GM18519 (cell line): ENCODE measurements at regions not wholly inside any gene's neighbourhood (a gene's known extent, or its start where the extent isn't known, plus 50 kb on each side); places are given as distances from the start of the nearest gene placed in this dataset.
"Not testable (repeated sequence)": the region's sequence is repeated elsewhere in the genome, so short reads cannot be mapped to it uniquely, and the experiment has no call there.

ENCODE experiments used
- ATAC-seq: cut with Tn5 transposase; IDR thresholded peaks from one replicate; pipeline ENCODE4 v1.9.1; 2021; ENCODE audit warnings: mild to moderate bottlenecking, moderate library complexity; ENCODE audit not compliant: unreplicated experiment, low FRiP score

GRCh38 chr4:189861101-189861500, 79.6 kb upstream of the FRG1 start:
- no peak for ATAC-seq

GRCh38 chr4:189869236-189869635, 71.4 kb upstream of the FRG1 start:
- no peak for ATAC-seq

DNA sequence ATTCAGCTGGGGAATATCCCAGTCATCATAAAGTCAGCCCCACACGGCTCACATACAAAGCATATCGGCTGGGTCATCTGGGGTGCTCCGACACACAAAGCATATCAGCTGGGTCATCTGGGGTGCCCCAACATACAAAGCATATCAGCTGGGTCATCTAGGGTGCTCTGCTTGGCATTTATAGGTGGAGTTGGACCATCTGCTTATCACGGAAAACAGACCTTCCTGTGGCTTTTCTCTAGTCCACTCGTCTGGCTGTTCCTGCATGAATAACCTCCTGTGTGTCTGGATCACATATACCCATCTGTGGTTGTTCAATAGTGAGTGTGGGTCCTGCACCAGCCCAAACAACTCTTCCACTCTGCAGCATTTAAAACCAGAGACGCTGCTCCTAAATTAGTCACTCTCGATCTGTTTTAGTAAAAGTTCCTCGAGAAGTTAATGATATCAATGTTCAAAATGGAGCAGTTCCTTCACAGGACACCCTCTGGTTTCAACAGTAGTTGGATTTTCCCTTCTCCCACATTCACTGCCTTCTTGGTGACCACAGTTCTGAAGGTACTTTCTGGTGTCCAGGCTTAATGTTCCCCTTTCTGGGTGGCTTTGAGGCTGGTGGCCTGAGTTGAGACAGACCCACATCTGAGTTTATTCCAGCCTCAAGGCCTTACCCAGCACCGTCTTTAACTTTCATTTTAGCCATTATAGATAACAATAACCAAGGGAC, 70.0 kb upstream of the FRG1 start:
- ATAC-seq = no peak

DNA sequence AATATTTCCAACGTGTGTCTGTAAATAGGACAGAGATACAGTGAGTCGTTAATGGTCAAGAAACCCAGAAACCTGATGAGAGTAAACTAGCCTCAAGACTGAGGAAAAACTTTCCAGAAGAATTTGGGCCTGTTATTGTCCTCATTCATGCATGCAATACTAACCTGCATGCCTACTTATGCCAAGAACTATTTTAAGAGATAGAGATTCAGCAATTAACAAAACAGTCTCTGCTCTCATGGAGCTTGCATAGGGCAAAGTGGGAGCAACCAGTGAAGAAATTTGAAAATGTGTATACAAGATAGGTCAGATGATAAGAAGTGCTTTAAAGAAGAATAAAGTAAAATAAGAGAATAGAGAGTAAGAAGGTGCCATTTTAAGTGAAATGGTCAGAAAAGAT, 66.1 kb upstream of the FRG1 start:
- no peak for ATAC-seq

DNA sequence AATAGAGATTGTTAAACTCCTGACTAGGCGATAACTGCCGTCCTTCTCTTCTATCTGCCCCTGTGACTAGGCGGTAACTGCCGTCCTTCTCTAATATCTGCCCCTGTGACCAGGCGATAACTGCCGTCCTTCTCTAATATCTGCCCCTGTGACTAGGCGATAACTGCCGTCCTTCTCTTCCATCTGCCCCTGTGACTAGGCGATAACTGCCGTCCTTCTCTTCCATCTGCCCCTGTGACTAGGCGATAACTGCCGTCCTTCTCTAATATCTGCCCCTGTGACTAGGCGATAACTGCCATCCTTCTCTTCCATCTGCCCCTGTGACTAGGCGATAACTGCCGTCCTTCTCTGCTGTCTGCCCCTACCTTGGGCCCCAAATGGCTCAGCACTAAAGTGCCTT, 59.5 kb upstream of the FRG1 start:
- ATAC-seq = not testable (repeated sequence)

DNA sequence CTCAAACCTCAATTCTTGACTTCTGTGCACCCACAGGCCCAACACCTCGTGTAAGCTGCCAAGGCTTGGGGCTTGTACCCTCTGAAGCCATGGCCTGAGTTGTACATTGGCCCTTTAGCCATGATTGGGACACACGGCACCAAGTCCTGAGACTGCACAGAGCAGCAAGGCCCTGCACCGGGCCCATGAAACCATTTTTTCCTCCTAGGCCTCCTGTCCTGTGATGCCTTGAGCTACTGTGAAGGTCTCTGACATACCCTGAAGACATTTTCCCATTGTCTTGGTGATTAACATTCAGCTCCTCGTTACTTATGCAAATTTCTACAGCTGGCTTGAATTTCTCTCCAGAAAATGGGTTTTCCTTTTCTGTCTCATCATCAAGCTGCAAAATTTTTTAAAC, 52.3 kb upstream of the FRG1 start:
- ATAC-seq = not testable (repeated sequence)
